Osteocyte (in vitro differentiated cells): ENCODE measurements at regions not wholly inside any gene's neighbourhood (a gene's known extent, or its start where the extent isn't known, plus 50 kb on each side); places are given as distances from the start of the nearest gene placed in this dataset.

Experiments
- DNase-seq: peaks from one replicate; pipeline ENCODE4 v3.0.0; 2021; ENCODE audit warnings: mixed read lengths; ENCODE audit not compliant: unreplicated experiment; ENCODE audit errors: extremely low spot score
- H3K27ac Mint-ChIP-seq: one replicate; pipeline ENCODE4 v1.8.0; 2021; ENCODE audit warnings: mild to moderate bottlenecking, mixed read lengths; ENCODE audit not compliant: unreplicated experiment
- H3K27me3 Mint-ChIP-seq: one replicate; pipeline ENCODE4 v1.8.0; 2021; ENCODE audit warnings: mixed read lengths; ENCODE audit not compliant: unreplicated experiment
- H3K36me3 Mint-ChIP-seq: one replicate; pipeline ENCODE4 v1.8.0; 2021; ENCODE audit warnings: mixed read lengths; ENCODE audit not compliant: unreplicated experiment
- H3K4me1 Mint-ChIP-seq: one replicate; pipeline ENCODE4 v1.8.0; 2021; ENCODE audit warnings: mixed read lengths; ENCODE audit not compliant: unreplicated experiment
- H3K4me3 Mint-ChIP-seq: one replicate; pipeline ENCODE4 v1.8.0; 2021; ENCODE audit warnings: mild to moderate bottlenecking, moderate library complexity, mixed read lengths; ENCODE audit not compliant: unreplicated experiment
- H3K9me3 Mint-ChIP-seq: one replicate; pipeline ENCODE4 v1.8.0; 2021; ENCODE audit warnings: mixed read lengths; ENCODE audit not compliant: unreplicated experiment
- TF ChIP-seq, protein P1 (sequence below): fragments of 200-600 bp; sonication (generic); IDR thresholded peaks from 2 replicates; pipeline ENCODE4 v1.5.0; 2021; ENCODE audit warnings: antibody characterized with exemption, mild to moderate bottlenecking, moderate library complexity

DNA sequence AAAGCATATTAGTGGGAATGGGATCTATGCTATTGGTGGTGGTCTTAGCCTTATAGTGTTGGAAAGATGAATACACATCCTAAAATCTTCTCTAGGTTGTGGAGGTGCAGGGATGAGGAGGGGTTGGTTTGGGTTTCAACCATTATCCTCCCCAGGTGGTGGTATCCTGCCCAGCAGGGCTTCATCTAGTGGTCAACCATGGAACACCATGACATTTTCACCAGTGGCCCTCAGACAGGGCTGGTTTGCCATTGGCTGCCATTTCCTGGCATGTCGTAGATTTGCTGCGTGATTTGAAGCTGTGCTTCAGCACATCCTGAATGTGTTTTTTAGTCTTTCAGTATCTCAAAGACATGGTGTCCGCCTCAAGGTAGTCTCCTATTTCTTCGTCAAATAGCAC, 391.2 kb upstream of the HNRNPA3 start:
- no peaks in the 10 kb centered on the region for H3K36me3 Mint-ChIP-seq
- peaks cover 6% of the 10 kb centered on the region for H3K27me3 Mint-ChIP-seq
- TF ChIP-seq, protein P1, sequence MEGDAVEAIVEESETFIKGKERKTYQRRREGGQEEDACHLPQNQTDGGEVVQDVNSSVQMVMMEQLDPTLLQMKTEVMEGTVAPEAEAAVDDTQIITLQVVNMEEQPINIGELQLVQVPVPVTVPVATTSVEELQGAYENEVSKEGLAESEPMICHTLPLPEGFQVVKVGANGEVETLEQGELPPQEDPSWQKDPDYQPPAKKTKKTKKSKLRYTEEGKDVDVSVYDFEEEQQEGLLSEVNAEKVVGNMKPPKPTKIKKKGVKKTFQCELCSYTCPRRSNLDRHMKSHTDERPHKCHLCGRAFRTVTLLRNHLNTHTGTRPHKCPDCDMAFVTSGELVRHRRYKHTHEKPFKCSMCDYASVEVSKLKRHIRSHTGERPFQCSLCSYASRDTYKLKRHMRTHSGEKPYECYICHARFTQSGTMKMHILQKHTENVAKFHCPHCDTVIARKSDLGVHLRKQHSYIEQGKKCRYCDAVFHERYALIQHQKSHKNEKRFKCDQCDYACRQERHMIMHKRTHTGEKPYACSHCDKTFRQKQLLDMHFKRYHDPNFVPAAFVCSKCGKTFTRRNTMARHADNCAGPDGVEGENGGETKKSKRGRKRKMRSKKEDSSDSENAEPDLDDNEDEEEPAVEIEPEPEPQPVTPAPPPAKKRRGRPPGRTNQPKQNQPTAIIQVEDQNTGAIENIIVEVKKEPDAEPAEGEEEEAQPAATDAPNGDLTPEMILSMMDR, result no peak
- H3K27ac Mint-ChIP-seq, result no peak overlapping the region
- H3K4me3 Mint-ChIP-seq, result no peak overlapping the region
- no peaks in the 10 kb centered on the region for H3K9me3 Mint-ChIP-seq
- DNase-seq, result no peak
- H3K4me1 Mint-ChIP-seq, result no peaks in the 10 kb centered on the region

DNA sequence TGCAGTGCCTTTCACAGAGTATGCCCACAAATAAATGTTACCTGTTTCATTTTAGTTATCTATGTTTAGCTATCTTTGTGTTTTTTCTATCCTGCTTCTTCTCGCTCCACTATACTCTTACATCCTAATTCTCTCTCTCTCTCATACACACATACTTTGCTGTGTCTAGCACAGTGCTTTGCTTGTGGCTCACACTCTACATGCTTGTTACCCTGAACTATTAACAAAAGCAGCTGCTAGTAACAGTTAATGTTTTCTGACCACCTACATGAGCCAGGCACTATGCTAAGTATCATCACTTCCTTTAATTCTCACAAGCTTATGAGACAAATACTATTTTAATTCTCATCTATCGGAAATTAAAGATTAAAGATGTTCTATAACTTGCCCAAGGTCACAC, 390.5 kb upstream of the HNRNPA3 start:
- Mint-ChIP-seq H3K4me3 (no peak overlapping the region), H3K9me3 (no peaks in the 10 kb centered on the region), H3K4me1 (no peaks in the 10 kb centered on the region), H3K27ac (no peak overlapping the region), H3K27me3 (peaks cover 6% of the 10 kb centered on the region), H3K36me3 (no peaks in the 10 kb centered on the region)
- no peak for DNase-seq
- TF ChIP-seq, protein P1, result no peak

DNA sequence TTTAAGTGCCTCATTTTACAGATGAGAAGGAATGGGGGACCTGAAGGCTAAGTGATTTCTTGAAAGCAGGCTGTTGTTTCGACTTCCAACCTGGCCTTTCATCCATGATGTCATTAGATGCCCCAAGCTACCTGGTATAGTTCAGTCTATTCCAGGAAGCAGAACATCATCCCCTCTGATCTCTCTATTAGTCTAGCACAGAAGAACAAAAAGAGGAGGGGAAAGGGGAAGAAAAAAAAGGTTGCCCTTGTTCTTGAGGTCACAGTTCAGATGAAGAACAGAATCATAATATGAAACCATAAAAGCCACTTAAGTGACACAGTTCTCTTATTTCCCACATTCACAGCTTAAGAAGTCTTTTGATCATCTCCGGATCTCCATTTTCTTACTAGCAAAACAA, 386.2 kb upstream of the HNRNPA3 start:
- no peak for DNase-seq
- Mint-ChIP-seq H3K27me3 (no peaks in the 10 kb centered on the region), H3K9me3 (no peaks in the 10 kb centered on the region), H3K4me3 (no peak overlapping the region), H3K27ac (no peak overlapping the region), H3K4me1 (no peaks in the 10 kb centered on the region), H3K36me3 (no peaks in the 10 kb centered on the region)
- TF ChIP-seq, protein P1, result no peak

DNA sequence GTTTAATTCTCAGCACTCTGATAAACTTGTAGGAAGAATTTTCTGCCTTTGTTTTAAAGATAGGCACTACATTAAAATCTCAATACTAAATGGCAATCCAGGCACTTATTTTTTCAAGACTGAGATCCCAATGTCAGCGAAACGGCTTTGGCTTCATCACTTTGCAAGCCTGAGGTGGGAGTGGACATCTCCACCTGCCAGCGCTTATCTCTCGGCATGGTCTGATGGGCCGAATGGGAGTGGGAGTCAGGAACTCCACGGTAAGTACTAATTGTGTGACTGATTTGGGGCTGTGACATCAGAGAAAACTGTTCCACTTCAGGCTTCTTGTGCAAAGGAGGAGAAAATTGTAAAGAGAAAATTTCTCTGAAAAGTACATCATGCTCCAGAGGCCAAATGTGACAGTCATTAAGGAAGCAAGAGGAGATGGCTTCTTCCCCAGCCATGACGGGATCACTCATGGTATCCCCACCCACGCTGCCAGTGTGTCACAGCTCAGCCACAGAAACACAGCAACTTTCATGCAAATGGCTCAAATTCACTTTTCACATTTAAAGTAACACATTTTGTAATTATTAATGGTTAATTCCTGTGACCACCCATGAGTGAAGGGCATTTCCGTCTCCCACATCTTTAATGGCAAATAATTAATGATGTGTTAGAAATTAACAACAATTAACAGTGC, 385.5 kb upstream of the HNRNPA3 start:
- TF ChIP-seq, protein P1, result no peak
- no peaks in the 10 kb centered on the region for H3K36me3 Mint-ChIP-seq
- no peaks in the 10 kb centered on the region for H3K9me3 Mint-ChIP-seq
- H3K27me3 Mint-ChIP-seq, result no peaks in the 10 kb centered on the region
- no peak overlapping the region for H3K4me3 Mint-ChIP-seq
- H3K27ac Mint-ChIP-seq, result no peak overlapping the region
- no peaks in the 10 kb centered on the region for H3K4me1 Mint-ChIP-seq
- DNase-seq, result no peak

DNA sequence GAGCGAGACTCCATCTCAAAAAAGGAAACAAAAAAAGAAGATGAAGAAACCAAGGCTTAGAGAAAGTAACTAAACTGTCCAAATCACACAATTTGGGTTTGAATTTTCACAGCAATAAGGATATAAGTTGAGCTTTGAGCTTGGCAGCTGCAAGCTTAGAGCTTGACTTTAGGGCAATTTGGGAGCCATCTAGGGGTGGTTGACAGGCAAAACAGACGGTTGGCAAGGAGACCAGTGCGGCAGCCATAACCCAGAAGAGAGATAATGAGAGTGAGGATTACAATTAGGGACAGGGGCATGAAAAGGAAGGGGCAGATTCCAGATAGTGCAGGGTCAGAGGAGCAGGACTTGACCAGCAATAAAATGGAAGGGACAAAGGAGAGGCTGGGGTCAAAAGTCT, 382.2 kb upstream of the HNRNPA3 start:
- Mint-ChIP-seq H3K27me3 (peaks cover 2% of the 10 kb centered on the region), H3K9me3 (no peaks in the 10 kb centered on the region), H3K4me3 (no peak overlapping the region), H3K36me3 (no peaks in the 10 kb centered on the region), H3K27ac (no peak overlapping the region), H3K4me1 (no peaks in the 10 kb centered on the region)
- TF ChIP-seq, protein P1, result no peak
- DNase-seq, result no peak
